Upper lobe of right lung (tissue), 1 donor: ENCODE measurements at regions not wholly inside any gene's neighbourhood (a gene's known extent, or its start where the extent isn't known, plus 50 kb on each side); places are given as distances from the start of the nearest gene placed in this dataset.

Experiments used
- ATAC-seq: fragments of 200-7000 bp; cut with Tn5 transposase; one replicate; pipeline ENCODE4 v1.9.1; 2020; ENCODE audit warnings: mild to moderate bottlenecking, moderate library complexity
- DNase-seq: peaks from one replicate; pipeline ENCODE4 v3.0.0-alpha.2; 2020
- H3K27ac ChIP-seq: fragments of 200-600 bp; one replicate; pipeline ENCODE4 v1.8.0; 2022
- H3K27me3 ChIP-seq: fragments of 200-600 bp; one replicate; pipeline ENCODE4 v1.8.0; 2022; ENCODE audit warnings: mild to moderate bottlenecking
- H3K36me3 ChIP-seq: fragments of 200-600 bp; one replicate; pipeline ENCODE4 v1.8.0; 2022
- H3K4me1 ChIP-seq: fragments of 200-600 bp; one replicate; pipeline ENCODE4 v1.8.0; 2022
- H3K4me3 ChIP-seq: fragments of 200-600 bp; one replicate; pipeline ENCODE4 v1.8.0; 2022; ENCODE audit warnings: mild to moderate bottlenecking
- H3K9me3 ChIP-seq: fragments of 200-600 bp; one replicate; pipeline ENCODE4 v1.8.0; 2022
- intact Hi-C: fragments of 100-400 bp; cut with DNase I; formaldehyde crosslinking; loops from one replicate; pipeline ENCODE4 v1.11.0; 2022
- TF ChIP-seq, protein P1 (sequence below): fragments of 200-600 bp; IDR thresholded peaks from one replicate; pipeline ENCODE4 v1.8.0; 2022; ENCODE audit warnings: antibody characterized with exemption
- donor health status: DM: no; HTN: yes; CAD: no; lungs with severe emphysema.

DNA sequence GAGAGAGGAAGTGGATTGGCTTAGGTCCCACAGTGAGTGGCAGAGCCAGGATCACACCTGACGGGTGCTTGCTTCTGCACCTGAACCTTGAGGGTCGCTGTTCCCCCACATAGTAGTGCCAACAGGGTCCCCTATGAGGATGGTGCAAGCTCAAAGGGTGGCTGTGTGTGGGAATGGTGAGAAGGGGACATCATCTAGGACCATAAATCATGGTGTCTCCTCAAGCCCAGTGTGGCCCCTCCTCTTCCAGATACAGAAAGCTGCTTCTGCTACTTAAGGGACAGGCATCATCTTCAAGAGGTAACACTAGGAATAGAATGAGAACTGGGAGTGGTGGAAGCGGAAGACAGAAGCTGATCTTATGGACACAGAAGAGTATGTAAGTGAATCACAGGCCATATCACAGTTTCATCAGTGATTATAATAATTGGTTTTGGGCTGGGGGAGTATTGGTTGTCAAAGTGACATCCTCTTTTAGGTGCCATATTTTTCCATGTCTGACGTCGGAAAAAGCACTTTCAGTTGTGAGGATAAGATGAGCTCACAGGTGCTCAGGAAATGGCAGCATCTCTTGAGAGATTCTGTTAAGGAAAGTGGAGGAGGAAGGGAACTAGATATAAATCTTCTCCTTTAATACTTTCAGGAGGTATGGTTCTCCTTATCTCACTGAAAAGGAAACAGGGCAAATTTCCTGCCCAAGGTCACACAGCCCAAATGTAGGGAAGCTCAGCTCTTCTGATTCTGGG lies 83.2 kb upstream of the HNF1B start:
- peaks cover 3% of the 10 kb centered on the region for H3K4me1 ChIP-seq

DNA sequence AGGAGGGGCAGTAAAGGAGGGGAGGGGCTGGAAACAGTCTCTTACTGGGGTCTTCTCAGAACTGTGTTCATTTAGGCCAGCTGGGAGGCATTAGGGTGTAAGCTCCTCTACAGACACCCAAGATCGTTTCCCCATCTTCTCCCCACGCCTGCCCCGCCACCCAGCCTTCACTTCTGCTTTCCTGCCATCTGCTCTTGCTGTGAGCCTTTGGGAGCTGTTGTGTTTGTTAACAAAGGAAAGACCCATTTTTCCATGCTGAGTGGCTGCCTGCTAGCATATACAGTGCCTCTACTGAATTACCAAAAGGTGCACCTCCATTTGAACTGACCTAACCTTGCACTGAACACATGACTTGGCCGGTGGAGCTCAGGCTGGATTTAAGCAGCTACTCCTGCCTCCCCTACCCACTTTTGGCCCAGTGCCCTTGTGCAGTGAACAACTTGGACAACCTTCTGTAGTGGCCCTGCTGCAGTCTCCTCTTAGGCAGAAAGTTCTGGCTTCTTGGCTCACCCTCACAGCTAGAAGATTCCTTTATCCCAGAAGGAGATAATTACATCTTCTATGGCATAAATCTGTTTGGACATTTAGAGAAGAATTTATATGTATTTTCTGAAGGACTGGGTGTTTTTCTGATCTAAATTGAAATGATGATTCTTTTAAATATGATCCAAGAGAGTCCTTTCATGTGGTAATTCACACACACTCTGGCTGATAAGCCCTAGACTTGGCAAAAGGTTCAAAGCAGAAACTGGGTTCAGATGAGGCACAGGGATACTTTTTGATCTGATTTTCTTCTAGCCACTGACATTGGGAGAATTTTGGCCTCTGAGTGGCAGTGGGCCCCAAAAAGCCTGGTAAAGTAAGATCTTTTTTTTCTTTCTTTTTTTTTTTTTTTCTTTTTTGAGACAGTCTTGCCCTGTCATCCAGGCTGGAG lies 81.9 kb upstream of the HNF1B start:
- no peaks in the 10 kb centered on the region for H3K36me3 ChIP-seq
- H3K27ac ChIP-seq, result no peak overlapping the region
- H3K4me1 ChIP-seq, result peaks cover 3% of the 10 kb centered on the region
- peak; percentile 84 for ATAC-seq
- H3K27me3 ChIP-seq, result no peaks in the 10 kb centered on the region
- intact Hi-C loops, result no loop called here
- no peak overlapping the region for H3K4me3 ChIP-seq
- peak; percentile 74 for DNase-seq
- TF ChIP-seq, protein P1, sequence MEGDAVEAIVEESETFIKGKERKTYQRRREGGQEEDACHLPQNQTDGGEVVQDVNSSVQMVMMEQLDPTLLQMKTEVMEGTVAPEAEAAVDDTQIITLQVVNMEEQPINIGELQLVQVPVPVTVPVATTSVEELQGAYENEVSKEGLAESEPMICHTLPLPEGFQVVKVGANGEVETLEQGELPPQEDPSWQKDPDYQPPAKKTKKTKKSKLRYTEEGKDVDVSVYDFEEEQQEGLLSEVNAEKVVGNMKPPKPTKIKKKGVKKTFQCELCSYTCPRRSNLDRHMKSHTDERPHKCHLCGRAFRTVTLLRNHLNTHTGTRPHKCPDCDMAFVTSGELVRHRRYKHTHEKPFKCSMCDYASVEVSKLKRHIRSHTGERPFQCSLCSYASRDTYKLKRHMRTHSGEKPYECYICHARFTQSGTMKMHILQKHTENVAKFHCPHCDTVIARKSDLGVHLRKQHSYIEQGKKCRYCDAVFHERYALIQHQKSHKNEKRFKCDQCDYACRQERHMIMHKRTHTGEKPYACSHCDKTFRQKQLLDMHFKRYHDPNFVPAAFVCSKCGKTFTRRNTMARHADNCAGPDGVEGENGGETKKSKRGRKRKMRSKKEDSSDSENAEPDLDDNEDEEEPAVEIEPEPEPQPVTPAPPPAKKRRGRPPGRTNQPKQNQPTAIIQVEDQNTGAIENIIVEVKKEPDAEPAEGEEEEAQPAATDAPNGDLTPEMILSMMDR, result no peak
- H3K9me3 ChIP-seq, result no peaks in the 10 kb centered on the region

More for the DNA sequence above, 83.2 kb upstream of the HNF1B start:
- Histone ChIP-seq H3K36me3 (no peaks in the 10 kb centered on the region), H3K9me3 (no peaks in the 10 kb centered on the region), H3K27ac (no peak overlapping the region), H3K4me3 (no peak overlapping the region), H3K27me3 (no peaks in the 10 kb centered on the region)
- intact Hi-C loops, result no loop called here
- DNase-seq (no peak), ATAC-seq (no peak)
- TF ChIP-seq, protein P1, result no peak

- no peak overlapping the region for H3K4me3 ChIP-seq
- H3K9me3 ChIP-seq, result no peaks in the 10 kb centered on the region
- TF ChIP-seq, protein P1, result no peak
- no peaks in the 10 kb centered on the region for H3K27me3 ChIP-seq
- intact Hi-C loops, result no loop called here
- no peak overlapping the region for H3K27ac ChIP-seq
- peaks cover 3% of the 10 kb centered on the region for H3K4me1 ChIP-seq
- ATAC-seq (no peak), DNase-seq (no peak)
- no peaks in the 10 kb centered on the region for H3K36me3 ChIP-seq
These were observed 81.0 kb upstream of the HNF1B start for GRCh38 chr17:37825851-37826250.

GRCh38 chr17:37824534-37825485 lies 80.0 kb upstream of the HNF1B start:
- intact Hi-C loops, result no loop called here
- H3K4me1 ChIP-seq, result peaks cover 3% of the 10 kb centered on the region
- H3K27me3 ChIP-seq, result no peaks in the 10 kb centered on the region
- no peak overlapping the region for H3K4me3 ChIP-seq
- TF ChIP-seq, protein P1, result no peak
- ATAC-seq (no peak), DNase-seq (no peak)
- no peak overlapping the region for H3K27ac ChIP-seq
- no peaks in the 10 kb centered on the region for H3K9me3 ChIP-seq
- H3K36me3 ChIP-seq, result no peaks in the 10 kb centered on the region

GRCh38 chr17:37823996-37824395 lies 79.1 kb upstream of the HNF1B start:
- Histone ChIP-seq H3K27me3 (no peaks in the 10 kb centered on the region), H3K9me3 (no peaks in the 10 kb centered on the region), H3K4me1 (peaks cover 3% of the 10 kb centered on the region), H3K4me3 (no peak overlapping the region), H3K27ac (no peak overlapping the region), H3K36me3 (no peaks in the 10 kb centered on the region)
- intact Hi-C loops, result no loop called here
- DNase-seq (no peak), ATAC-seq (no peak)
- TF ChIP-seq, protein P1, result no peak
